ENCODE measurements at regions not wholly inside any gene's neighbourhood (a gene's known extent, or its start where the extent isn't known, plus 50 kb on each side); places are given as distances from the start of the nearest gene placed in this dataset.

DNA sequence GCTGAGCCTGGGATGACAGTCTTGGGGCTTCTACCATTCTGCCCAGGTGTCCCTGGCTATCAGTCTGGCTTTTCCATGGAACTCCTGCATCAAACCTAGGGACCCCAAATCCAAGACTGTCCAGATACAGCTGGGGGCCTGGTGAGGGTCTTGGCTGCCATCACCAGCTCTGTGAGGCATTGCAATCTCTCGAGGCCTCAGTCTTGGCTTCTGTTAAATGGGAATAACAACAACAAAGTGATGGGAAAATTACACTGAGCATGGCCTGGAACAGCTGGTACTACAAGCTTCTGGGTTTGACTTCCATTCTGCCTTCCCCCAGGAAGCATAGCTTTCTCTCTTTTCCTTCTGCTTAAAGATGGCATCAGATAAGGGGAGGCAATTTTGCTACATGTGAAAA lies 50.0 kb upstream of the LCTL start:
- H3K4me2 ChIP-seq, result peak overlapping the region; percentile 62 to 91 (median 79); a peak in 21 of 22 replicates

DNA sequence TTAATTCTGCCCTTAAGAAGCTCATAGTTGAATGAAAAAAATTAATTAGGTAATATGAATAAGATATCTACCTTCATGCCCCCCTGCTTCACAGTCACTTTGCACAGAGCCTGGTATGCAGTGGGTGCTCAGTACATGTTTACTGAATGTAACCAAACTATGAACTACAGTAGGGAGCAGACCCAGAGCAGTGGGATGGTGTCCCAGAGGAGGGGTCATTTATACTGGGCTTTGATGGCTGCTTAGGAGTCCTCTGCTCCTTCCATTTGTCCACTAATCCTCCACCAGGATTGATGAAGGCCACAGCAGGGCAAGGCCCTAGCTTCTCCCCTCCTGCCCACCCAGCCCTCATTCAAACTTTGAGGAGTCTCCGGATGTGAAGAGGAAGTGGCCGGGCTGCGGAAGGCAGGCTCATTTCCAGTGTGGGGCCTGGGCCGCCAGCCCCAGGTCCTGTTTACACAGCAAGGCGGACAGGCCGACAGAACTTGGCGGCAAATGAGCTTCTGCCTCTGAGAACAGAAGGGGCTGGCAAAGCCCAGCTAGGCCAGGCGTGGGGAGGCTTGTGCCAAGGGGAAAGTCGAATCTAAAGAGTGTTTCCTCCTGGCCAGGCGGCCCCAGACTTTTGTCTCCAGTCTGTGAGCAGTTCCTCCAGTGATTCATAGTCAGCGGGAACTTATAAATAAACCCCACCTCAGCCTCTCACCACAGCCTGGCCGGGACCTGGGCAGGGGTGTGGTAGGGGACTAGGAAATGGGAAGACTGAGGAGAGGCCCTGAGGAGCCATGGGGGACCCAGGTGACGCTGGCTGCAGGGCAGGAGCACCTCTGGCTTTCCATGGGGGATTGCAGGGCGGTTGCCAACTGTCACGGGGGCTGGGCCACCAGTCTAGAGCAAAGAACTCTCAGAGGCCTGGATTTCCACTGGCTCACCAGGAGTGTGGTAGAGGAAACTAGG lies 51.6 kb upstream of the LCTL start:
- Histone ChIP-seq H3K27ac (peak overlapping the region; percentile 75 to 96 (median 89)), H3K9ac (peak overlapping the region; percentile 70 to 87 (median 80)), H3K4me2 (peak overlapping the region; percentile 74 to 91 (median 81)), H4K20me1 (no peaks in the 10 kb centered on the region; a peak in 1 of 22 replicates), H3K36me3 (no peaks in the 10 kb centered on the region), H3K4me1 (peaks cover 58 to 78% (median 69%) of the 10 kb centered on the region in 10 experiments), H3K27me3 (peaks cover 19 to 29% (median 26%) of the 10 kb centered on the region in 11 experiments), H3K9me3 (replicated peaks in 1 of 11) (no peaks in the 10 kb centered on the region), H3K4me3 (peak overlapping the region in 5 of 10 experiments; percentile 4 to 42 (median 30); a peak in 7 of 20 replicates)
- no peak for TF ChIP-seq Cebpa-rat (IDR thresholded peaks at IDR 0.05)

More for the DNA sequence above, 50.0 kb upstream of the LCTL start:
- H3K4me1 ChIP-seq, result peaks cover 58 to 73% (median 67%) of the 10 kb centered on the region in 10 experiments
- H3K27ac ChIP-seq, result peak overlapping the region in 7 of 11 experiments; percentile 69 to 96 (median 92); a peak in 11 of 22 replicates
- no peaks in the 10 kb centered on the region for H4K20me1 ChIP-seq
- H3K9ac ChIP-seq, result peak overlapping the region in 5 of 11 experiments; percentile 24 to 75 (median 57); a peak in 6 of 22 replicates
- H3K9me3 ChIP-seq (replicated peaks in 1 of 11), result no peaks in the 10 kb centered on the region
- TF ChIP-seq Cebpa-rat (IDR thresholded peaks at IDR 0.05), result no peak
- no peak overlapping the region for H3K4me3 ChIP-seq
- H3K36me3 ChIP-seq, result no peaks in the 10 kb centered on the region
- peaks cover 4 to 13% (median 10%) of the 10 kb centered on the region in 11 experiments for H3K27me3 ChIP-seq

DNA sequence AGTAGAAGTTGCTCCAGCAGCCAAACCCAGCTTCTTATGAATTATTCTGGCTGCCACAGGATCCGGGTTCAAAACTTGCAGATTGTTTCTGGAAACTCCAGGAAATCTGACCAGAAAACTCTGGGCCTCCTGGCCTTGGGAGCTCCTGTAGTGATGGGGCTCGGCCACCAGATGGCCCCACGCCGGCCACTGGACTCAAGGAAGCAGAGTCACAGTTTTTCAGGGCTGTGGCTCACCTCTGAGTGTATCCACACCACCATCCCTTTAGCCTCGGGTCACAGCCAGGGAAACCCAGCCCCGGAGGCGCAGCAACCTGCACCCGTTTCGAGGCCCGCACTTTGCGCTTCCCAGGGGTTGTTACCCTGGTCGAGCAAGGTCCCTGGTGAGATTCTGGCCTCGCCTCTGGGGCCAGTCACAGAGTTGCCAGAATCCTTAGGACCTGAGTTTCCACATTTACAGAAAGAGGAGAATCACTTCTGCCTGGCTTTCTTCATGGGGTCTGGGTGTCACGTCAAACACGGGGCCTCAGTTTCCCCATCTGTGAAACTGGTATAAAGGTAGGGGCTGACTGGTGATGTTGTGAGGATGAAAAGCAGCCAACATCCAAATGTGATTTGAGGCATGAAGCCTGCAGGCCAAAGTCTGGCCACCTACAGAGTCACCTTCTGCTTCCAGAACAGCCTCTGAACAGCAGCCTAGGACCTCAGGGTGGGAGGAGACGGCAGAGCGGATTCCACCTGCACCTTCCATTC lies 53.5 kb upstream of the LCTL start:
- H3K4me2 ChIP-seq, result peak overlapping the region in 6 of 11 experiments; percentile 79 to 91 (median 86); a peak in 10 of 22 replicates
- H3K36me3 ChIP-seq, result no peaks in the 10 kb centered on the region
- peak overlapping the region in 3 of 11 experiments; percentile 15 to 87 (median 36); a peak in 3 of 22 replicates for H3K9ac ChIP-seq
- H3K4me3 ChIP-seq, result no peak overlapping the region
- H3K27me3 ChIP-seq, result peaks cover 32 to 48% (median 40%) of the 10 kb centered on the region in 11 experiments
- H3K9me3 ChIP-seq (replicated peaks in 1 of 11), result no peaks in the 10 kb centered on the region
- peaks cover 41 to 59% (median 51%) of the 10 kb centered on the region in 10 experiments for H3K4me1 ChIP-seq
- H4K20me1 ChIP-seq, result no peaks in the 10 kb centered on the region; a peak in 1 of 22 replicates
- TF ChIP-seq Cebpa-rat (IDR thresholded peaks at IDR 0.05), result no peak
- peak overlapping the region in 4 of 11 experiments; percentile 92 to 96 (median 92); a peak in 4 of 22 replicates for H3K27ac ChIP-seq

DNA sequence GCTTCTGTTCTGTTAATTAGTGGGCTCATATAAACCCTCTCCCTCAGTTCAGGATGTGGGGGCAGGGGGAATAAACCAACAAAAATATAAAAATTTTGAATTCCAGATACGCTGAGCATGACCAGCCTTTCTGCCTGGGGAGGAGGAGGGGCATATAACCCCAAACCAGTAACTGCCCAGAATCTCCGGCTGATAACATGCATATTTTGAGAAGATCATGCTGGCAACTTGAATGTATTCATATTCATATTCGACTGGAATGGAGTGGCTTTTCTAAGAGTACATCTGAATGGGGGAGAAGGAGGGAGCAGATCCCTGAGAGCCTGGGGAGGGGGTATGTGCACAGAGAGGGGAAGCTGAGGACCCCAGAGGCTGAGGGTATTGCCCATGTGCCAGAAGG lies 54.5 kb upstream of the LCTL start:
- Histone ChIP-seq H3K4me1 (peaks cover 31 to 50% (median 41%) of the 10 kb centered on the region in 10 experiments), H3K27me3 (peaks cover 32 to 49% (median 40%) of the 10 kb centered on the region in 11 experiments), H3K27ac (no peak overlapping the region), H4K20me1 (no peaks in the 10 kb centered on the region; a peak in 1 of 22 replicates), H3K4me3 (no peak overlapping the region), H3K36me3 (no peaks in the 10 kb centered on the region), H3K9ac (no peak overlapping the region), H3K9me3 (replicated peaks in 1 of 11) (no peaks in the 10 kb centered on the region), H3K4me2 (no peak overlapping the region)
- TF ChIP-seq Cebpa-rat (IDR thresholded peaks at IDR 0.05), result no peak

DNA sequence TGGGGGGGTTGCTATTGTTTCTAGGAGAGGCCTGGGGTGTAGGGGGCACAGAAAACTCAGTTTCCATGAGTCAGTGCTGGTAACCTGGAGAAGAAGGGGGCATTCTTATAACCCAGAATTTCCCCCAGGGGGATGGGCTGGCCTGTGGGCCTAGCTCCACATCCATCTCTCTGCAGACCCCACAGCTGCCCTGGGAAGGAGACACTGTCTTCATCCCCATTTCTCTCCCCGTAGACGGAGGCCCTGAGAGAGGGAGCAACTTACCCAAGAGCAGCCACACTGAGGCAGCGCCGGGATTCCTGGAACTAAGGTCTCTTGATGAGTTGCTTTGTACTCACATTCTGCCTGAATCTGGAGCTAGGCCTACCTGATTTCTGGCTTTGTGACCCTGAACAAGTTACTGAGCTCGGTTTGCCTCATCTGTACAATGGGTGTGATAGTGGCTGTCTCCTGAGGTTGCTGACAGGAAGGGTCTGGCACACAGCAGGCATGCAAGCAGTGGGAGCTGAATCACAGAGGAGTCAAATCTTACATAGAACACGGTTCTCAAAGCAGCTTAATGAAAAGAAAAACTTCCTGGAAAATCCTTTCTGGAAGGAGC lies 55.0 kb upstream of the LCTL start:
- H3K36me3 ChIP-seq, result no peaks in the 10 kb centered on the region
- H3K27me3 ChIP-seq, result peaks cover 32 to 49% (median 40%) of the 10 kb centered on the region in 11 experiments
- no peaks in the 10 kb centered on the region; a peak in 1 of 22 replicates for H4K20me1 ChIP-seq
- H3K9ac ChIP-seq, result no peak overlapping the region
- no peak overlapping the region for H3K4me2 ChIP-seq
- no peak overlapping the region for H3K27ac ChIP-seq
- TF ChIP-seq Cebpa-rat (IDR thresholded peaks at IDR 0.05), result no peak
- H3K9me3 ChIP-seq (replicated peaks in 1 of 11), result no peaks in the 10 kb centered on the region
- H3K4me3 ChIP-seq, result no peak overlapping the region
- peaks cover 26 to 50% (median 36%) of the 10 kb centered on the region in 10 experiments for H3K4me1 ChIP-seq

DNA sequence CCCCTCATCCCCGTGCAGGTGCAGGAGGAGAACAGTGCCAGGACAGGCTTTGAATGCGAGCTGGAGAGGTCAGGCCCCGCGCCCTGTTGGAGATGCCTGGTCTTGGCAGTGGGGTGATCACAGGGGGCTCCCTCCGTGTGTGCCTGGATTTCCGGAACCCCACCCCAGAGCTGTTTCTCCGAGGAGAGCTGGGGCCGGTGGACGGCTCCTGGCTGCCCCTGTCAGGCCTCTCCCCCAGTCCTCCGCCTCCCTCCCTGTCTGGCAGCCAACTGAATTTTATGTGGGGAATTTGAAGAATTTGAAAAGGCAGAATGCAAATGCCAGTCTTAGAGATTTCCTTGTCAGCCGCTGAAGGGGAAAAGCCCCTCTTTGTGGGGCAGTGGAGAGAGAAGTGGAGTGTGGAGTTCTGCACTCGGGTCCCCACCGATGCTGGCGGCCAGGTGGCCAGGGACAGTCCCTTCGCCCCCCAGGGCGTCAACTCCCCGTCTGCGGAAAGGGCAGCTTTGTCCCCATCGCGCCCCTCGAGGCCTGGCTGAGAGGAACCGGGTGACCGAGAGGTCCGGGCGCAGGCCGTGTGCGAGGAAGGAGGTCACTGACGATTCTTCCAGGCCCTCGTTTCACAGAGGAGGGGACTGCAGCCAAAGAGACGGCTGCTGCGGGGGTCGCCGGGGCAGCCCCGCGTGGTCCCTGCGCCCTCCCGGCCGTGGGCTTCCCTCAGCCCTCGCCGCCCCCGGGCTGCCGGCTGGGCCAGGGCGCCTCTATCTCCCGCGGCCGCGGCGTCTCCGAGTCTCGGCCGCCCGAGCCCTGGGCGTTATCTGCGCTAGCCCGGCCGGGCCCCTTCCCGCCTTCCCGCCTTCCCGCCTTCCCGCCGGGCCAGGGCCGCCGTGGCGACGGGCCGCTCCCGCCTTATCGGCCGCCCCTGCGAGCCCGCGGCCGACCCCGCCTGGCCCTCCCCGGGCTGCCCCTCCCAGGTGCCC lies 56.0 kb upstream of the LCTL start:
- Histone ChIP-seq H3K27me3 (peaks cover 32 to 49% (median 40%) of the 10 kb centered on the region in 11 experiments), H3K9me3 (replicated peaks in 1 of 11) (no peaks in the 10 kb centered on the region), H3K4me3 (no peak overlapping the region), H3K27ac (no peak overlapping the region), H3K4me2 (peak overlapping the region in 5 of 11 experiments; percentile 4 to 34 (median 32); a peak in 3 of 22 replicates), H3K36me3 (no peaks in the 10 kb centered on the region), H4K20me1 (no peaks in the 10 kb centered on the region; a peak in 1 of 22 replicates), H3K4me1 (peaks cover 17 to 40% (median 27%) of the 10 kb centered on the region in 10 experiments), H3K9ac (no peak overlapping the region)
- TF ChIP-seq Cebpa-rat (IDR thresholded peaks at IDR 0.05), result no peak

DNA sequence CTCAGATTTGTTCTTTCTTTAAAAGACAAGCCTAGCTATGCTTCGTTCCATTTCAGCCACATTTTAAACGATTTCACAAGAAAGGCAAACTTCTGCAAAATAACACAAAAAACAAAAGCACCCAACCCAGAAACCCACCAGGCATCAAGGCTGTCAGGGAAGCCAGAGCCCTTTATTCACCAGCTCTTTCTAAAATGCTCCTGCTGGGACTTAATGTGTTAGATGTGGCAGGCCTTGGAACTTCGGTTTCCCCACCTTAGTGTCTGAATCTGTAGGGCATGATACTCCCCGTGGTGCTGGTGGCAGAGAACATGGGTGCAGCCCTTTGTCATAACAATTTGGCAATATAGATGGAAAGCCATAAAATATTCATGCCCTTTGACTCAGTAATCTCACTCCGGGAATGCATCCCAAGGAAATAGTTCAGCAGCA lies 56.8 kb upstream of the LCTL start:
- Histone ChIP-seq H3K4me1 (peaks cover 8 to 32% (median 19%) of the 10 kb centered on the region in 10 experiments), H3K27me3 (peaks cover 32 to 49% (median 40%) of the 10 kb centered on the region in 11 experiments), H3K9ac (no peak overlapping the region), H3K4me3 (no peak overlapping the region), H3K27ac (no peak overlapping the region), H3K36me3 (no peaks in the 10 kb centered on the region), H4K20me1 (no peaks in the 10 kb centered on the region; a peak in 1 of 22 replicates), H3K9me3 (replicated peaks in 1 of 11) (no peaks in the 10 kb centered on the region), H3K4me2 (no peak overlapping the region)
- no peak for TF ChIP-seq Cebpa-rat (IDR thresholded peaks at IDR 0.05)

All from BLaER1 treated with 17β-estradiol and CSF1 and Interleukin-3, amounts not matched to agents 10 nM and 100 nM (cell line).